ENCODE measurements at regions not wholly inside any gene's neighbourhood (a gene's known extent, or its start where the extent isn't known, plus 50 kb on each side); places are given as distances from the start of the nearest gene placed in this dataset.

- Mint-ChIP-seq H3K36me3 (ENCODE audit: insufficient read depth, unreplicated experiment) (no peaks in the 10 kb centered on the region), H3K27ac (ENCODE audit: unreplicated experiment) (no peak overlapping the region), H3K27me3 (ENCODE audit: insufficient read depth, unreplicated experiment) (peaks cover 5% of the 10 kb centered on the region), H3K9me3 (ENCODE audit: unreplicated experiment) (no peaks in the 10 kb centered on the region), H3K4me3 (ENCODE audit: unreplicated experiment) (no peak overlapping the region), H3K4me1 (ENCODE audit: low read depth, unreplicated experiment) (no peaks in the 10 kb centered on the region)
- no peak for TF ChIP-seq CTCF (IDR thresholded peaks at IDR 0.05; ENCODE audit: insufficient read depth in 1 of 2, low read depth in 1 of 2, low read length in 1 of 2, severe bottlenecking in 1 of 2, unreplicated experiment in 1 of 2)
- H3K36me3 ChIP-seq (ENCODE audit: control insufficient read depth, insufficient read depth, low read length) = no peaks in the 10 kb centered on the region
- no peak for DNase-seq
- no peaks in the 10 kb centered on the region for H3K27me3 ChIP-seq (replicated peaks; ENCODE audit: control insufficient read depth, insufficient read depth, low read length)
- intact Hi-C loops (cut with micrococcal nuclease; ENCODE audit: unreplicated experiment) = no loop called here
- CTCF ChIA-PET = no interaction called here
- H3K4me3 ChIP-seq (ENCODE audit: low read depth, low read length) = no peak overlapping the region
- no TSS peak for BruUV-seq (replicated peaks)
- POLR2A ChIA-PET = no interaction called here
- H3K4me1 ChIP-seq = no peaks in the 10 kb centered on the region
- no peaks in the 10 kb centered on the region for H3K9me3 ChIP-seq
Measured at GRCh38 chr18:47484068-47484467, 232.6 kb upstream of the SKOR2 start.

- POLR2A ChIA-PET = no interaction called here
- H3K4me3 Mint-ChIP-seq (ENCODE audit: unreplicated experiment) = no peak overlapping the region
Measured at GRCh38 chr18:47480166-47480565, 228.7 kb upstream of the SKOR2 start.

GRCh38 chr18:47471784-47472183, 220.3 kb upstream of the SKOR2 start:
- CTCF ChIA-PET = no interaction called here
- Mint-ChIP-seq H3K9me3 (ENCODE audit: unreplicated experiment) (no peaks in the 10 kb centered on the region), H3K4me1 (ENCODE audit: low read depth, unreplicated experiment) (no peaks in the 10 kb centered on the region), H3K4me3 (ENCODE audit: unreplicated experiment) (no peak overlapping the region), H3K27me3 (ENCODE audit: insufficient read depth, unreplicated experiment) (peaks cover 9% of the 10 kb centered on the region), H3K27ac (ENCODE audit: unreplicated experiment) (no peak overlapping the region), H3K36me3 (ENCODE audit: insufficient read depth, unreplicated experiment) (no peaks in the 10 kb centered on the region)
- intact Hi-C loops (cut with micrococcal nuclease; ENCODE audit: unreplicated experiment) = no loop called here
- H3K4me1 ChIP-seq = no peaks in the 10 kb centered on the region
- DNase-seq = no peak
- POLR2A ChIA-PET = no interaction called here
- no TSS peak for BruUV-seq (replicated peaks)
- TF ChIP-seq CTCF (IDR thresholded peaks at IDR 0.05; ENCODE audit: insufficient read depth in 1 of 2, low read depth in 1 of 2, low read length in 1 of 2, severe bottlenecking in 1 of 2, unreplicated experiment in 1 of 2) = no peak
- no peaks in the 10 kb centered on the region for H3K27me3 ChIP-seq (replicated peaks; ENCODE audit: control insufficient read depth, insufficient read depth, low read length)
- no peaks in the 10 kb centered on the region for H3K36me3 ChIP-seq (ENCODE audit: control insufficient read depth, insufficient read depth, low read length)
- no peak overlapping the region for H3K4me3 ChIP-seq (ENCODE audit: low read depth, low read length)
- H3K9me3 ChIP-seq = no peaks in the 10 kb centered on the region

More at GRCh38 chr18:47480166-47480565, 228.7 kb upstream of the SKOR2 start:
- Mint-ChIP-seq H3K36me3 (ENCODE audit: insufficient read depth, unreplicated experiment) (no peaks in the 10 kb centered on the region), H3K27ac (ENCODE audit: unreplicated experiment) (no peak overlapping the region), H3K4me1 (ENCODE audit: low read depth, unreplicated experiment) (no peaks in the 10 kb centered on the region), H3K9me3 (ENCODE audit: unreplicated experiment) (no peaks in the 10 kb centered on the region), H3K27me3 (ENCODE audit: insufficient read depth, unreplicated experiment) (peaks cover 11% of the 10 kb centered on the region)
- Histone ChIP-seq H3K4me3 (ENCODE audit: low read depth, low read length) (no peak overlapping the region), H3K4me1 (no peaks in the 10 kb centered on the region), H3K9me3 (no peaks in the 10 kb centered on the region), H3K27me3 (replicated peaks; ENCODE audit: control insufficient read depth, insufficient read depth, low read length) (no peaks in the 10 kb centered on the region), H3K36me3 (ENCODE audit: control insufficient read depth, insufficient read depth, low read length) (no peaks in the 10 kb centered on the region)
- CTCF ChIA-PET = no interaction called here
- BruUV-seq (replicated peaks) = no TSS peak
- TF ChIP-seq CTCF (IDR thresholded peaks at IDR 0.05; ENCODE audit: insufficient read depth in 1 of 2, low read depth in 1 of 2, low read length in 1 of 2, severe bottlenecking in 1 of 2, unreplicated experiment in 1 of 2) = no peak
- DNase-seq = no peak
- intact Hi-C loops (cut with micrococcal nuclease; ENCODE audit: unreplicated experiment) = no loop called here

All from Caco-2 (cell line).